ENCODE measurements at regions not wholly inside any gene's neighbourhood (a gene's known extent, or its start where the extent isn't known, plus 50 kb on each side); places are given as distances from the start of the nearest gene placed in this dataset.

DNA sequence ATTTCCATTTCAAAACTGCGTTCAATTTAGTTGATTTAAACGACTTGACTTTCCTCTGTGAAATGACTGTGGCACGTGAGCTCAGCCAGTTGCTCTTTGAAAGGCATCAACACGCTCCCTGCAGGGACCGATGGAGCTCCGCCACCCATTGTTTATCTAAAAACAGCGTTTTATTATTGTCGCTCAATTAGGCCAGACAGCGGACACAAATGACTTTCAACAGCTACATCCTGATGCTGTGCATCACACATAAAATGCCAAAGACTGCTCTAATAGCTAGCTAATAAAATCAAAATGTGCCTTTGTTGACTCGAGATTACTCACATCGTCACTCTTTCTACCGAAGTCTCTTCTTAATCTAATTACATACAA lies 332.5 kb downstream of the CD83 start (continued):
- TF ChIP-seq, protein P1, sequence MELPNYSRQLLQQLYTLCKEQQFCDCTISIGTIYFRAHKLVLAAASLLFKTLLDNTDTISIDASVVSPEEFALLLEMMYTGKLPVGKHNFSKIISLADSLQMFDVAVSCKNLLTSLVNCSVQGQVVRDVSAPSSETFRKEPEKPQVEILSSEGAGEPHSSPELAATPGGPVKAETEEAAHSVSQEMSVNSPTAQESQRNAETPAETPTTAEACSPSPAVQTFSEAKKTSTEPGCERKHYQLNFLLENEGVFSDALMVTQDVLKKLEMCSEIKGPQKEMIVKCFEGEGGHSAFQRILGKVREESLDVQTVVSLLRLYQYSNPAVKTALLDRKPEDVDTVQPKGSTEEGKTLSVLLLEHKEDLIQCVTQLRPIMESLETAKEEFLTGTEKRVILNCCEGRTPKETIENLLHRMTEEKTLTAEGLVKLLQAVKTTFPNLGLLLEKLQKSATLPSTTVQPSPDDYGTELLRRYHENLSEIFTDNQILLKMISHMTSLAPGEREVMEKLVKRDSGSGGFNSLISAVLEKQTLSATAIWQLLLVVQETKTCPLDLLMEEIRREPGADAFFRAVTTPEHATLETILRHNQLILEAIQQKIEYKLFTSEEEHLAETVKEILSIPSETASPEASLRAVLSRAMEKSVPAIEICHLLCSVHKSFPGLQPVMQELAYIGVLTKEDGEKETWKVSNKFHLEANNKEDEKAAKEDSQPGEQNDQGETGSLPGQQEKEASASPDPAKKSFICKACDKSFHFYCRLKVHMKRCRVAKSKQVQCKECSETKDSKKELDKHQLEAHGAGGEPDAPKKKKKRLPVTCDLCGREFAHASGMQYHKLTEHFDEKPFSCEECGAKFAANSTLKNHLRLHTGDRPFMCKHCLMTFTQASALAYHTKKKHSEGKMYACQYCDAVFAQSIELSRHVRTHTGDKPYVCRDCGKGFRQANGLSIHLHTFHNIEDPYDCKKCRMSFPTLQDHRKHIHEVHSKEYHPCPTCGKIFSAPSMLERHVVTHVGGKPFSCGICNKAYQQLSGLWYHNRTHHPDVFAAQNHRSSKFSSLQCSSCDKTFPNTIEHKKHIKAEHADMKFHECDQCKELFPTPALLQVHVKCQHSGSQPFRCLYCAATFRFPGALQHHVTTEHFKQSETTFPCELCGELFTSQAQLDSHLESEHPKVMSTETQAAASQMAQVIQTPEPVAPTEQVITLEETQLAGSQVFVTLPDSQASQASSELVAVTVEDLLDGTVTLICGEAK (IDR thresholded peaks at IDR 0.05; ENCODE audit: borderline replicate concordance): no peak
- TF ChIP-seq POU2F2 (IDR thresholded peaks at IDR 0.05; ENCODE audit: borderline replicate concordance, low read depth, low read length) (no peak), FOS (IDR thresholded peaks at IDR 0.05; ENCODE audit: borderline replicate concordance, extremely low read depth, insufficient read length) (no peak), SREBF2 (IDR thresholded peaks at IDR 0.05; ENCODE audit: low read length) (no peak), IKZF2 (IDR thresholded peaks at IDR 0.05) (no peak)
- TF ChIP-seq, protein P2, sequence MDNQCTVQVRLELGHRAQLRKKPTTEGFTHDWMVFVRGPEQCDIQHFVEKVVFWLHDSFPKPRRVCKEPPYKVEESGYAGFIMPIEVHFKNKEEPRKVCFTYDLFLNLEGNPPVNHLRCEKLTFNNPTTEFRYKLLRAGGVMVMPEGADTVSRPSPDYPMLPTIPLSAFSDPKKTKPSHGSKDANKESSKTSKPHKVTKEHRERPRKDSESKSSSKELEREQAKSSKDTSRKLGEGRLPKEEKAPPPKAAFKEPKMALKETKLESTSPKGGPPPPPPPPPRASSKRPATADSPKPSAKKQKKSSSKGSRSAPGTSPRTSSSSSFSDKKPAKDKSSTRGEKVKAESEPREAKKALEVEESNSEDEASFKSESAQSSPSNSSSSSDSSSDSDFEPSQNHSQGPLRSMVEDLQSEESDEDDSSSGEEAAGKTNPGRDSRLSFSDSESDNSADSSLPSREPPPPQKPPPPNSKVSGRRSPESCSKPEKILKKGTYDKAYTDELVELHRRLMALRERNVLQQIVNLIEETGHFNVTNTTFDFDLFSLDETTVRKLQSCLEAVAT (IDR thresholded peaks at IDR 0.05): no peak

DNA sequence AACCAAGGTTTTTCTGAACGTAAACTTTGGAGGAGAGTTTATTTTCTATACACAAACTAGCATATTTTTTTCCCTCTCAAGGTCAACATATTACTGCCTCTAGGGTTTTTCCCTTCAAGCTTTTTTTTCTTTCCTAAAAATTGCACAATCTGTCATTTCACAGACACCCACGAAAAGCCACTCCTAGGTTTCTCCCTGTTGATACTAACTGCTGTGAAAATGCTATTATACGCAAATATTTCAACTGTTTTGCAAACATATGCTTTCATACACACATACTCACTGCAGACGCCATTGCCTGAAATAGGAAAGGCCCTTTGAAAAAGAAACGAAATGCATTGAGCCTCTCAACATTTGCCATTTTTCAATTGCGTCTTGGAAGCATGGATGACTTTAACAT lies 333.0 kb downstream of the CD83 start:
- SMC1A ChIA-PET (ENCODE audit: uncharacterized antibody, unreplicated experiment): no interaction called here
- ATAC-seq (no peak), DNase-seq (ENCODE audit: low read depth, low spot score) (no peak), FAIRE-seq (no peak)
- Histone ChIP-seq H3K27me3 (replicated peaks in 1 of 2; ENCODE audit: control insufficient read depth in 2 of 2, insufficient read depth in 2 of 2, low read length in 1 of 2) (no peaks in the 10 kb centered on the region), H3K4me1 (ENCODE audit: control insufficient read depth, insufficient read depth, low read length) (no peaks in the 10 kb centered on the region), H3K4me3 (no peak overlapping the region), H3K36me3 (ENCODE audit: control insufficient read depth in 2 of 2, insufficient read depth in 2 of 2, low read length in 1 of 2) (no peaks in the 10 kb centered on the region), H3K9ac (ENCODE audit: control insufficient read depth, insufficient read depth, low read length) (no peak overlapping the region), H3K4me2 (ENCODE audit: control insufficient read depth, insufficient read depth) (no peak overlapping the region), H3K9me3 (replicated peaks; ENCODE audit: control insufficient read depth, insufficient read depth, low read length) (no peaks in the 10 kb centered on the region), H2AFZ (ENCODE audit: control insufficient read depth, low read depth, low read length) (no peak overlapping the region), H3K79me2 (ENCODE audit: control insufficient read depth, insufficient read depth, low read length) (no peaks in the 10 kb centered on the region), H4K20me1 (ENCODE audit: control insufficient read depth, insufficient read depth) (no peaks in the 10 kb centered on the region), H3K27ac (ENCODE audit: control insufficient read depth, insufficient read depth) (no peak overlapping the region)
- RAD21 ChIA-PET (ENCODE audit: unreplicated experiment): no interaction called here
- 36% methylated on average over 6 of the region's 6 CpGs for WGBS (ENCODE audit: insufficient coverage, insufficient replicate concordance, low lambda C conversion rate, missing lambda C conversion rate)
- no TSS peak for BruUV-seq (replicated peaks)
- in situ Hi-C loops (cut with MboI) (no loop called here), intact Hi-C loops (cut with micrococcal nuclease; ENCODE audit: unreplicated experiment) (no loop called here)
- CTCF ChIA-PET: no interaction called here
- POLR2A ChIA-PET: no interaction called here
- TF ChIP-seq, protein P3, sequence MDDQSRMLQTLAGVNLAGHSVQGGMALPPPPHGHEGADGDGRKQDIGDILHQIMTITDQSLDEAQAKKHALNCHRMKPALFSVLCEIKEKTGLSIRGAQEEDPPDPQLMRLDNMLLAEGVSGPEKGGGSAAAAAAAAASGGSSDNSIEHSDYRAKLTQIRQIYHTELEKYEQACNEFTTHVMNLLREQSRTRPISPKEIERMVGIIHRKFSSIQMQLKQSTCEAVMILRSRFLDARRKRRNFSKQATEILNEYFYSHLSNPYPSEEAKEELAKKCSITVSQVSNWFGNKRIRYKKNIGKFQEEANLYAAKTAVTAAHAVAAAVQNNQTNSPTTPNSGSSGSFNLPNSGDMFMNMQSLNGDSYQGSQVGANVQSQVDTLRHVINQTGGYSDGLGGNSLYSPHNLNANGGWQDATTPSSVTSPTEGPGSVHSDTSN (IDR thresholded peaks at IDR 0.05; ENCODE audit: insufficient replicate concordance, low read depth, low read length): no peak
- TF ChIP-seq RCOR1 (conservative IDR thresholded peaks at IDR 0.05; ENCODE audit: low read depth, low read length) (no peak), BRCA1 (IDR thresholded peaks at IDR 0.05; ENCODE audit: low read depth, low read length) (no peak), LARP7 (IDR thresholded peaks at IDR 0.05) (no peak), TCF3 (IDR thresholded peaks at IDR 0.05; ENCODE audit: borderline replicate concordance, insufficient read depth, low read depth, low read length) (no peak), NFYB (IDR thresholded peaks at IDR 0.05; ENCODE audit: insufficient read depth, low read depth, low read length) (no peak), JUNB (IDR thresholded peaks at IDR 0.05) (no peak), CBFB (IDR thresholded peaks at IDR 0.05; ENCODE audit: low read depth) (no peak)
- TF ChIP-seq, protein P4, sequence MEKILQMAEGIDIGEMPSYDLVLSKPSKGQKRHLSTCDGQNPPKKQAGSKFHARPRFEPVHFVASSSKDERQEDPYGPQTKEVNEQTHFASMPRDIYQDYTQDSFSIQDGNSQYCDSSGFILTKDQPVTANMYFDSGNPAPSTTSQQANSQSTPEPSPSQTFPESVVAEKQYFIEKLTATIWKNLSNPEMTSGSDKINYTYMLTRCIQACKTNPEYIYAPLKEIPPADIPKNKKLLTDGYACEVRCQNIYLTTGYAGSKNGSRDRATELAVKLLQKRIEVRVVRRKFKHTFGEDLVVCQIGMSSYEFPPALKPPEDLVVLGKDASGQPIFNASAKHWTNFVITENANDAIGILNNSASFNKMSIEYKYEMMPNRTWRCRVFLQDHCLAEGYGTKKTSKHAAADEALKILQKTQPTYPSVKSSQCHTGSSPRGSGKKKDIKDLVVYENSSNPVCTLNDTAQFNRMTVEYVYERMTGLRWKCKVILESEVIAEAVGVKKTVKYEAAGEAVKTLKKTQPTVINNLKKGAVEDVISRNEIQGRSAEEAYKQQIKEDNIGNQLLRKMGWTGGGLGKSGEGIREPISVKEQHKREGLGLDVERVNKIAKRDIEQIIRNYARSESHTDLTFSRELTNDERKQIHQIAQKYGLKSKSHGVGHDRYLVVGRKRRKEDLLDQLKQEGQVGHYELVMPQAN (conservative IDR thresholded peaks at IDR 0.05): no peak

Measured in GM12878 (cell line).